HepG2 (cell line): ENCODE measurements at regions not wholly inside any gene's neighbourhood (a gene's known extent, or its start where the extent isn't known, plus 50 kb on each side); places are given as distances from the start of the nearest gene placed in this dataset.

ENCODE experiments used
- ATAC-seq: fragments of 200-7000 bp; cut with Tn5 transposase; 3 replicates; pipeline ENCODE4 v1.9.1; 2020; ENCODE audit warnings: mild to moderate bottlenecking, moderate library complexity
- BruUV-seq: library from RNA; stranded (reverse); fragments of 400-500 nt; replicated peaks from 2 replicates; lab custom pipeline; 2021; lab: Mats Ljungman, UMichigan
- CTCF ChIA-PET: fragments of 300-600 bp; formaldehyde crosslinking; extraction: SDS; loops from one replicate; lab custom pipeline; 2021; ENCODE audit warnings: low total read pairs, inconsistent platforms, low intra/inter-chr PET ratio; lab: Yijun Ruan, JAX
- POLR2A ChIA-PET: fragments of 350-600 bp; sonication (Branson Sonifier 250); formaldehyde crosslinking; loops from one replicate; lab custom pipeline; 2020; ENCODE audit warnings: antibody characterized with exemption, inconsistent platforms; lab: Yijun Ruan, JAX
- DNase-seq: peaks from one replicate; pipeline ENCODE4 v3.0.0-alpha.2; 2015; ENCODE audit warnings: low spot score
- FAIRE-seq: peaks from 3 replicates; lab custom pipeline; 2011; peaks lifted over from hg19 to GRCh38; lab: Jason Lieb, UNC
- H2AFZ ChIP-seq: one replicate; pipeline ENCODE4 v1.6.1; 2011; ENCODE audit warnings: low read length, inconsistent platforms
- H3K27ac ChIP-seq: fragments of 300-600 bp; 3 replicates; pipeline ENCODE4 v1.8.0; 2011; ENCODE audit warnings: mixed run types, mild to moderate bottlenecking, mixed read lengths, low read length, inconsistent platforms; ENCODE audit not compliant: insufficient read depth; ENCODE audit errors: extremely low read length
- H3K27me3 ChIP-seq, 2 experiments: fragments of 200-600 bp in 1 of 2; 2 replicates in 1 of 2; 3 replicates in 1 of 2; pipeline versions ENCODE4 v1.6.0 to v1.8.0; 2011; ENCODE audit warnings: low read length in 2 of 2, mild to moderate bottlenecking in 2 of 2, moderate library complexity in 2 of 2, inconsistent platforms in 1 of 2; ENCODE audit not compliant: insufficient read depth in 2 of 2, control insufficient read depth in 1 of 2
- H3K36me3 ChIP-seq, 2 experiments: fragments of 200-600 bp in 1 of 2; replicated peaks in 1 of 2; 2 replicates in 1 of 2; 3 replicates in 1 of 2; pipeline versions ENCODE4 v1.5.1 to v1.8.0; 2011; ENCODE audit warnings: low read length in 2 of 2, inconsistent platforms in 1 of 2; ENCODE audit not compliant: insufficient read depth in 2 of 2, control insufficient read depth in 1 of 2
- H3K4me1 ChIP-seq: 2 replicates; pipeline ENCODE4 v1.5.1; 2012; ENCODE audit warnings: low read length, inconsistent platforms; ENCODE audit not compliant: insufficient read depth
- H3K4me2 ChIP-seq: 2 replicates; pipeline ENCODE4 v1.6.0; 2011; ENCODE audit warnings: low read depth, low read length, inconsistent platforms
- H3K4me3 ChIP-seq, 3 experiments: fragments of 200-600 bp in 1 of 3; sonication (generic), shearing (Covaris generic) in 1 of 3; replicated peaks in 1 of 3; 2 replicates each; pipeline ENCODE4 v1.5.1; 2011 to 2016; ENCODE audit warnings: low read length in 3 of 3, inconsistent platforms in 2 of 3, low read depth in 2 of 3, mild to moderate bottlenecking in 2 of 3, control low read depth in 1 of 3, mixed read lengths in 1 of 3; ENCODE audit not compliant: insufficient read depth in 1 of 3
- H3K79me2 ChIP-seq: one replicate; pipeline ENCODE4 v1.6.1; 2011; ENCODE audit warnings: low read length, inconsistent platforms; ENCODE audit not compliant: insufficient read depth
- H3K9ac ChIP-seq: 2 replicates; pipeline ENCODE4 v1.6.0; 2011; ENCODE audit warnings: mild to moderate bottlenecking, low read depth, low read length, inconsistent platforms; ENCODE audit not compliant: insufficient read depth
- H3K9me3 ChIP-seq: 2 replicates; pipeline ENCODE4 v1.5.1; 2012; ENCODE audit warnings: mild to moderate bottlenecking, low read length
- H4K20me1 ChIP-seq: 2 replicates; pipeline ENCODE4 v1.6.0; 2011; ENCODE audit warnings: inconsistent platforms, mild to moderate bottlenecking, low read length, moderate library complexity; ENCODE audit not compliant: insufficient read depth
- E2F1 ChIP-seq: sonication (generic); formaldehyde crosslinking; IDR thresholded peaks from 2 replicates; pipeline ENCODE4 v1.5.0; 2020; ENCODE audit warnings: missing genetic modification reagents
- RERE ChIP-seq: IDR thresholded peaks from 2 replicates; pipeline ENCODE4 v1.6.1; 2016; ENCODE audit warnings: low read depth, missing genetic modification reagents, missing compliant biosample characterization
- ZNF34 ChIP-seq: sonication (generic); formaldehyde crosslinking; IDR thresholded peaks from 2 replicates; pipeline ENCODE4 v1.4.0; 2020; ENCODE audit warnings: mild to moderate bottlenecking, missing genetic modification reagents, borderline replicate concordance
- WGBS: methylation state at CpG from one replicate; pipeline ENCODE4 v1.1.6; 2017; ENCODE audit warnings: low lambda C conversion rate; 5-methylcytosine and 5-hydroxymethylcytosine counted together
- in situ Hi-C: cut with HindIII; loops from 2 replicates; pipeline ENCODE4 v1.10.0; 2017; ENCODE audit warnings: low pct_unique_long_range_greater_than_20kb; ENCODE audit not compliant: extremely low pct_ligation_motif_present
- intact Hi-C: fragments of 100-400 bp; cut with micrococcal nuclease; formaldehyde crosslinking; loops from one replicate; pipeline ENCODE4 v1.10.0; 2022; ENCODE audit not compliant: unreplicated experiment

GRCh38 chr18:55900380-55900779, 312.4 kb upstream of the TCF4 start (continued):
- TF ChIP-seq RERE (CRISPR knock-in tag) (no peak), E2F1 (CRISPR knock-in tag) (no peak)

GRCh38 chr18:55897091-55897689, 309.2 kb upstream of the TCF4 start:
- H3K27ac ChIP-seq = no peak overlapping the region
- H3K79me2 ChIP-seq = no peaks in the 10 kb centered on the region
- no peaks in the 10 kb centered on the region for H3K4me1 ChIP-seq
- no TSS peak for BruUV-seq
- in situ Hi-C loops (no loop called here), intact Hi-C loops (no loop called here)
- peaks cover 79% of the 10 kb centered on the region for H3K9me3 ChIP-seq
- no peaks in the 10 kb centered on the region for H3K36me3 ChIP-seq
- H3K27me3 ChIP-seq = no peaks in the 10 kb centered on the region
- H3K4me3 ChIP-seq = no peak overlapping the region
- POLR2A ChIA-PET = no interaction called here
- no peak for ATAC-seq
- no peaks in the 10 kb centered on the region for H4K20me1 ChIP-seq
- TF ChIP-seq ZNF34 = no peak
- no peak overlapping the region for H3K4me2 ChIP-seq
- no peak overlapping the region for H2AFZ ChIP-seq
- DNase-seq = no peak
- CTCF ChIA-PET = no interaction called here
- 4% methylated on average over 3 of the region's 3 CpGs for WGBS
- no peak overlapping the region for H3K9ac ChIP-seq
- no peak for FAIRE-seq
